ENCODE measurements at regions not wholly inside any gene's neighbourhood (a gene's known extent, or its start where the extent isn't known, plus 50 kb on each side); places are given as distances from the start of the nearest gene placed in this dataset.

DNA sequence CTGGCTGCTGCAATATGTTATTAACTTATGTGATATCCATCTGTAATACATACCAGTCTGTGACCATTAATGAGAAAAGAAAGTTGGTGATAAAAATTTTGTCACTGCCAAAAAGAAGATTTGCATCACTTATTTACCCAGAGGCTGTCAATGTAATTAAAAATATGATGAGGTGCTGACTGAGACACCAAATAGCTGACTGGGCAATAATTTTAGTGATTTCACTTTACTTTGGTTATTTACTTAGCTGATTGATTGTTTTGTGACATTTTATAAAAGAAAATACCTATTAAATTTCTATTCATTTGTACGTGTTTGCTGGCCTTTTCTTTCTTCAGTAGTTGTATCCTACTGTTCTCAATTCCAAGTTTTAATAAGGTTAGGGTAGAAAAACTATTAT is 139.2 kb downstream of the HLX start:
- TF ChIP-seq, protein P1, sequence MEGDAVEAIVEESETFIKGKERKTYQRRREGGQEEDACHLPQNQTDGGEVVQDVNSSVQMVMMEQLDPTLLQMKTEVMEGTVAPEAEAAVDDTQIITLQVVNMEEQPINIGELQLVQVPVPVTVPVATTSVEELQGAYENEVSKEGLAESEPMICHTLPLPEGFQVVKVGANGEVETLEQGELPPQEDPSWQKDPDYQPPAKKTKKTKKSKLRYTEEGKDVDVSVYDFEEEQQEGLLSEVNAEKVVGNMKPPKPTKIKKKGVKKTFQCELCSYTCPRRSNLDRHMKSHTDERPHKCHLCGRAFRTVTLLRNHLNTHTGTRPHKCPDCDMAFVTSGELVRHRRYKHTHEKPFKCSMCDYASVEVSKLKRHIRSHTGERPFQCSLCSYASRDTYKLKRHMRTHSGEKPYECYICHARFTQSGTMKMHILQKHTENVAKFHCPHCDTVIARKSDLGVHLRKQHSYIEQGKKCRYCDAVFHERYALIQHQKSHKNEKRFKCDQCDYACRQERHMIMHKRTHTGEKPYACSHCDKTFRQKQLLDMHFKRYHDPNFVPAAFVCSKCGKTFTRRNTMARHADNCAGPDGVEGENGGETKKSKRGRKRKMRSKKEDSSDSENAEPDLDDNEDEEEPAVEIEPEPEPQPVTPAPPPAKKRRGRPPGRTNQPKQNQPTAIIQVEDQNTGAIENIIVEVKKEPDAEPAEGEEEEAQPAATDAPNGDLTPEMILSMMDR (IDR thresholded peaks at IDR 0.05 in 4 of 5, conservative IDR thresholded peaks at IDR 0.05 in 1 of 5): no peak
- TF ChIP-seq POLR2A (IDR thresholded peaks at IDR 0.05): no peak
